ACHN (cell line): ENCODE measurements at regions not wholly inside any gene's neighbourhood (a gene's known extent, or its start where the extent isn't known, plus 50 kb on each side); places are given as distances from the start of the nearest gene placed in this dataset.
"Not testable (repeated sequence)": the region's sequence is repeated elsewhere in the genome, so short reads cannot be mapped to it uniquely, and the experiment has no call there.

Experiments
- DNase-seq: peaks from one replicate; pipeline ENCODE4 v3.0.0-alpha.2; 2015
- in situ Hi-C: cut with HindIII; loops from 2 replicates; pipeline ENCODE4 v1.10.0; 2017; ENCODE audit warnings: low sequenced_read_pairs, low pct_ligation_motif_present, low pct_unique_long_range_greater_than_20kb

GRCh38 chr17:13194887-13195286, 177.1 kb upstream of the ELAC2 start:
- in situ Hi-C loops: no loop called here
- DNase-seq: no peak

- in situ Hi-C loops: no loop called here
Observed at GRCh38 chr17:13182854-13183253, 165.0 kb upstream of the ELAC2 start.

DNA sequence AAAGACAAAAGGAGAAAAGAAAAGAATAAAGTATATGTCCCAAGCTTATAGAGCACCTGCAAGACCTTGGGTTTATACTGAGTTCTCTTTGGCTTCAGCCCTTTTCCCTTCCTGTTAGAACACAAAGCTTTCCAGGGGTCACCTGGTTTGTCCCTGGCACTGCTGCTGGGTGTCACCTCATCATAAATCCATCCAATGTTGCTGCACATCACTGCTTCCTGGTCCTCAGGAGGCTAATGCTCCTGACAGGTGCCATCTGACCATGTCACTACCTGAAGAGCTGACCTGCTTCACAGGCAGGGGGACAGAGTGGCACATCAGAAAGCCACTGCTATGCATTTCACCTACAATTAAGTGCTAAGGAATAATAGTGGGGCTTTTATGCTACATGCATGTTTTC, 164.6 kb upstream of the ELAC2 start:
- DNase-seq: no peak
- in situ Hi-C loops: no loop called here

More at GRCh38 chr17:13182854-13183253, 165.0 kb upstream of the ELAC2 start:
- no peak for DNase-seq

DNA sequence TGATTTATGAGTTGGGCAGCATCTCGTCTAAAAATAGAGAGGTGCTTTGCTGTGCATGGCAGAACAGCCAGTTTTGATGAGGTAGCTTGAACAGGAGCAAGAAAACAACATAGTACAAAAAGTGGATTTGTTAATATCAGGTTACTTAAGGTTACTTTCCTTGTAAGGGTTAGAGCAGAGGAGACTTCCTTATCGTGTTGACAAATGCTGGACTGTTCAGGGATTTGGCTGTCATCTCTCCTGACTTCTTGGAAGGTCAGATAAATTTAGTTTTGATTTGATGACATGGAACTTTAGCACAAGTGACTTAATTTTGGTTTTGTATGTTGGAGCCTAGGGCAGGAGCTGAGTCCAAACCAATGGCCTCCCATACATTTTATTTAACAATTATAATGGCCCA, 163.9 kb upstream of the ELAC2 start:
- no peak for DNase-seq
- in situ Hi-C loops: no loop called here

DNA sequence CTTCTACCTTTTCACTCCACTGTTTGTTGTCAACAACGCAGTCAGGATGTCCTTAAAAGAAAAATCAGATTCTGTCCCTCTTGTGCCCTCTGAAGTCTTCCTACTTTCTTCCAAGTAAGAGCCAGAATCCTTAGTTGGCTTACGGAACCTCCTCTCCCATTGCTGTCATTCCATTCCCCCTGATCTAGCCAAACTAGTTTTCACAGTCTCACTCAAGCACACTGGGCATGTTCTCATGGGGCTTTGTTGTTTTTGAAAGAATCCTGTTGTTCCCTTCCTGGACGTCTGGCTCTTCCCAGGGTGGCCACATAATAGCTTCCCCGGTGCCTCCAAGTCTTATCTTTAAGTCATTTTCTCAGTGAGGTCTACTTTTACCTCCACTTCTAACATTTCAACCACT, 158.6 kb upstream of the ELAC2 start:
- DNase-seq: no peak
- in situ Hi-C loops: no loop called here

DNA sequence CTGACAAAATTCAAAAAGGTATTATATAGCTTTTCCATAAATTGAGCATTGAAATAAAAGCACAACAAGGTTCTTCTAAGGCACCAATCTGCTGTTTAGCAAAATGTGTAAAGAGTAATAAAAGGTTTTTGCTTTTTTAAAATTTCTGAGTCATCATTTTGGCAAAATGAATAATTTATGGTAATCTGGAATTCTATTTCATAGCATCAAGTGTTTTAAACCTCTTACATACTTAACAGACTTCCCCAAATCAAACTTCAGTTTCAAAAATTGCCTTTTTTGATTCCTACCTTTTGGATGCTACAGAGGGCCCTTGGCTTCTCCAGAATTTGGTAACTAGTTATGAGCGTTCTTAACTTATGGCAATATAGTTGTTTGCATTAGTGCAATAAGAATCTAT, 154.0 kb upstream of the ELAC2 start:
- in situ Hi-C loops: no loop called here
- no peak for DNase-seq

- no peak for DNase-seq
- in situ Hi-C loops: no loop called here
Observed at GRCh38 chr17:13162361-13162760, 144.5 kb upstream of the ELAC2 start.

GRCh38 chr17:13160790-13161189, 143.0 kb upstream of the ELAC2 start:
- no peak for DNase-seq
- in situ Hi-C loops: no loop called here

DNA sequence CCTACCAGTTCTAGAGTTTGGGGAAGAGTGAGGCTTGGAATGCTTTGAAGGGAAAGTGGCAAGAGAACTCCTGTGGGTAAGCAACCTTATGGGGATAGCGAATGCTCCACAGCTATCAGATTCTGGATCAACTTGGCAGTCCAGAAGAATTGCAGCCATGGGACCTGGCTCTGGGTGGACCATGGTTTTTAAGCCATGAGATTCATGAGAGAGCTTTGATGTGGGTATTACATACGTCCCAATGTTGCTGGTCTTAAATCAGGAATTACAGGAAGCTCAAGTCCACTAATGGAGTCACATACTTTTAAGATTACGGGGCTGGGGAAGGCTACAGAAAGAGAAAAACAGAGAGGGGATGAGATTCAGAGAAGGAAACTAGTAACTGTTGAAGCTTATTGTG, 142.5 kb upstream of the ELAC2 start:
- in situ Hi-C loops: no loop called here

DNA sequence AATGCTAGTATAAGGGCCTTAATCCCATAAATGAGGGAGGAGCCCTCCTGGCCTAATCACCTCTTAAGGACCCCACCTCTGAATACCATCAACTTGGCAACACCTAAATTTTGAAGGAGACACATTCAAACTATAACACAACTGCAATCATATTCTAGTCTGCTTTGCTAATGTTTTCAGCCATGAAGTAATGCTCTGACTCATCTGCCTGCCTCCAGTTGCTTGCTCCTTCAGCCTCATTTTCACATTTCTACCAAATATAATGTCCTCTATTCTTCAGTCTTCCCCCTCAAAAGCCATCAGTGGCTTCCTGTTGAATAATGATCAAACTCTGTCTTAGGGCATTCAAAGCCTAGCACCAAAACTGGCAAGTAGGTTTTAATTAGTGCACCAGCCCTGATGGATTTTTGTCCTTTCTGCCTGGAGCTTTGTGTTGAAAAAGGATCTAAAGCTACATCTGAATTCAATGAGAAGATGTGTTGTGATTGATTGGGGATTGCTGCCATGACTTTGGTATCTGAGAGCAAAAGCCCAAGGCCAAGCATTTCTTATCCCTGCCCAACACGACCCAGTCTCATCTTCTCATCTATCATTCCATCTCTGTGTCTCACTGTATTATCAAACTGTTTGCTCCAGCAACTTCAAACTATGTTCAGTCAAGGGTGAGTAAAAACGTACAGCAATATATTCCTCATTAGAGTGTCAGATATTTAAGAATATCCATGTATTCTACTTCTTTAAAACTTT, 140.8 kb upstream of the ELAC2 start:
- no peak for DNase-seq
- in situ Hi-C loops: no loop called here

More for the DNA sequence above, 142.5 kb upstream of the ELAC2 start:
- no peak for DNase-seq

- in situ Hi-C loops: no loop called here
- DNase-seq: no peak
Observed at GRCh38 chr17:13157656-13158055, 139.8 kb upstream of the ELAC2 start.

DNA sequence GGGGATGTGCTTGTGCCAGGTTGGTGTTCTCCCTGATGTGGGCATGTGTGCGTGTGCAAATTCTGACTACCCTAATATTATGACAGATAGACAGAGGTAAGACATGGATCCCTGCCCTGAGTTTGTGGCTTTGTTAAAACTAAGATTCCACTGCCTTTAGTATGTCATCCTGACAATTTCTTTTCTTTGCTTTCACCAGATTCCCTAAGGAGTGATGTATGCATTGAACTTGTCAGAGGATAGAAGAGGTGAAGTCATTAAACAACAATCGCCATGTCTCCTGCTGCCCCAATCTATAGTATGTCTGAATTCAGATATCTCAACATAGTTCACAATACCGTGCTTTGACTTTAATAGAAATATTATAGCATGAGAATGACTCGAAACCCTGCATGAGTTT, 137.1 kb upstream of the ELAC2 start:
- in situ Hi-C loops: no loop called here
- no peak for DNase-seq

DNA sequence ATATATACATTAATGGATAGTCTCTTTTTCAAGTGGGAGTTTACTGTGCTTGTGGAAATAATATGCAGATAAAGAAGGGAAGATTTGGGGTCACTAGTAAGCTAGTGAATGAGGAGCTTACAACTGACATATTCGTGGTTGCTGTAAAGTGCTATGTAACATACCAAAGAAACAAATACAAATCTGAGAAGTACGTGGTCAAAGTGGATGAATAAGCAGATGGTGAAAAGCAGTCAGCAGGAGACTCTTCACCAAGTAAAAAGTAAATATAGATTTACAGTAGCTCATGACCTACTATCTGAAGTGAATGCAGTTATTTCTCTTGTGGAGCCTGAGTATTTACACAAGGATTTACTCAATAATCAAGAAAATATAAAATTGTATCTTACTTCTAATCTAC, 136.6 kb upstream of the ELAC2 start:
- no peak for DNase-seq
- in situ Hi-C loops: no loop called here

DNA sequence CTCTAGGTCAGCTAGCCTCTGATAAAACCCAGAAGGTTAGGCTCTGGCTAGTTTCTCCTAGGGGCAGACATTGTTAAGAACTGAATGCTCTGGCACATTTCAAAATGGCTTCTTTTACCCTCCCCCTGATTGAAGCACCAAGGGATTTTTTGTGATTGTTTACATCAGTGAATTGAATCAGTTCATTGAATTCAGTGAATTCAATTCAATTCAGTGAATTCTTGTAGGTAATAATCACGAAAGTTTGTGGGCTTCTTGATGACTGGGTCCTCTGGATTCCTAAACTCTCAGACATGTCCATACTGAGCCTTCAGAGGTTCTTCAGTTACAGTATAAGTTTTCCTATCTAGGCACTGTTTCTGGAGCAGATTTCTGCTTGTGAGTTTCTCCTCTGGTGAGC, 135.2 kb upstream of the ELAC2 start:
- in situ Hi-C loops: no loop called here
- no peak for DNase-seq

GRCh38 chr17:13152501-13152900, 134.7 kb upstream of the ELAC2 start:
- DNase-seq: no peak

GRCh38 chr17:13150738-13151137, 132.9 kb upstream of the ELAC2 start:
- DNase-seq, in situ Hi-C loops: not testable (repeated sequence)

More at GRCh38 chr17:13152501-13152900, 134.7 kb upstream of the ELAC2 start:
- in situ Hi-C loops: no loop called here

GRCh38 chr17:13143001-13143400, 125.2 kb upstream of the ELAC2 start:
- in situ Hi-C loops: no loop called here
- DNase-seq: no peak

- in situ Hi-C loops: no loop called here
Observed at GRCh38 chr17:13140750-13141149, 122.9 kb upstream of the ELAC2 start.

DNA sequence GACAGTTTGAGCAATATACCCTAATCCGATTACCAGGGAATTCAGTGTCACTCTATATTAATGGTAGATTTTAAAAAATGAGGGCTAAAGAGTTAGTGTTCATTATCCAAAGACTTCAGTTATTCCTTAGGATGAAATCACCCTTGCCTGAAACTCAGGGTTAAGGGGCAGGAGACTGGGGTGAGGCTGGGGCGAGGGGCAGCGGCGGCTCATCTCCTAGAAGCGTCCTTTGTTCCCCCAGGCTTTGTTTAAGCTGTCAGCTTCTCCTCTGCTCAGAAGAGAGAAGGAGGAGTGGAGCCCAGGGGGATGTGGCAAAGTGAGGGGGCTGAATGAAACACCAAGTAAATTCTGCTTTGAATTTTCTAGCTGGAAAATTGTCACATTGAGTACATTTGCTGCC, 117.7 kb upstream of the ELAC2 start:
- in situ Hi-C loops: no loop called here
- DNase-seq: no peak

More at GRCh38 chr17:13140750-13141149, 122.9 kb upstream of the ELAC2 start:
- DNase-seq: no peak

DNA sequence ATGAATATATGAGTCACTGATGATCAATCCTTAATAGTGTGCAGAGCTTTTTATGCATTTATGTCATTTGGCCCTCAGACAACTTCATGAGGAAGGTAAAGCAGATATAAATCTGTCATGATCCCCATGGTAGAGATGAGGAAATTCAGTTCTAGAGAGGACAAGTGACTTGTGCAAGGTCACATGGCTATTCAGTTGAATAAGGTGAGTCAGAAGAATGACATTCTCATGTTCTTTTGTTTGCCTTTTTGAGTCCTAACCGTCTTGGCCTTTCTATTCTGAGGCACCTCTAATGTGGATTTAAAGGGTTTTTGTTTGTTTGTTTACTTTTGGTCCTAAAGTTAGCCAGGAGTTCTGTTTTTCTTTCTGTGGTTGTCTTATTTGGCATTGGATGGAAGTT, 116.2 kb upstream of the ELAC2 start:
- in situ Hi-C loops: no loop called here
- no peak for DNase-seq

DNA sequence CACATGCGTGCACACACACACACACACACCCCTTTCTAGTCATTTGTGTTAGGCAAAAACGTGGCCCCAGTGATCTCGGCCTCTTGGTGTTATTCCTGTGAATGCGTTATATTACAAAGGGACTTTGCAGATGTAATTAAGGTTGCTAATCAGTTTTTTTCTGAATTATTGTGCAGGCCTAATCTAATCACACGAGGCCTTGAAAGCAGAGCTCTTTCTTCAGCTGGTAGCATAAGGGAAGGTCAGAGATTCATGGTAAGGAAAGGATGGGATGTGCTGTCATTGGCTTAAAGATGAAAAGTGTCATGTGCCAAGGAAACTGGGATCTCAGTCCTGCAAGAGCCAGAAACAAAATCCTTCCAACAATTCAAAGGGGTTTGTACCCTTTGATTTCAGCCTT, 113.4 kb upstream of the ELAC2 start:
- in situ Hi-C loops: no loop called here
- DNase-seq: no peak
